22Rv1 (cell line): ENCODE measurements at regions not wholly inside any gene's neighbourhood (a gene's known extent, or its start where the extent isn't known, plus 50 kb on each side); places are given as distances from the start of the nearest gene placed in this dataset.

ENCODE experiments used
- CTCF ChIP-seq: fragments of 450-650 bp; IDR thresholded peaks from 2 replicates; pipeline ENCODE4 v1.5.1; 2017; ENCODE audit warnings: mild to moderate bottlenecking
- ZFX ChIP-seq: fragments of 450-650 bp; IDR thresholded peaks from 2 replicates; pipeline ENCODE4 v1.6.1; 2017; ENCODE audit warnings: antibody characterized with exemption, borderline replicate concordance

- TF ChIP-seq CTCF, result no peak
- no peak for TF ChIP-seq ZFX
Observed at GRCh38 chr10:125299461-125299860, 139.1 kb upstream of the CTBP2 start.
